ENCODE measurements at regions not wholly inside any gene's neighbourhood (a gene's known extent, or its start where the extent isn't known, plus 50 kb on each side); places are given as distances from the start of the nearest gene placed in this dataset.
"Not testable (repeated sequence)": the region's sequence is repeated elsewhere in the genome, so short reads cannot be mapped to it uniquely, and the experiment has no call there.

DNA sequence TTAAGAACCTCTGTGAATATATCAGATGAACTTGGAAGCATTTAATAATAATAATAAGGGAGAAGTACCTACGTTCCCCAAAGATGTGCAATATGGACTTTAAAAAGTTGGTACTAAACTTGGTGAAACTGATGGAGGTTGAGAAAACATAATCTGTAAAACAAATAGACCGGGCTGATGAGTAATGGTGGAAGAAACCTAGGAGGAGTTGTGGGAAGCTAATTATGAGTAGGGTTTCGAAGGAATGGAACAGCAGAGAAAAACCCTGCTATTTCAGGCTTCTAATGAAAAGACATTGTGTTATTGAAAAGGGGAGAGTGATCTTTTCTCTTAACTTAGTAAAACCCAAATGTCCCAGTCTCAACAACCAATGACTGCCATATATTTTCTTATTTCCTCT lies 229.3 kb downstream of the PCSK1 start:
- no peak for DNase-seq (ENCODE audit: low spot score)

GRCh38 chr5:96201503-96201902 lies 231.5 kb downstream of the PCSK1 start:
- DNase-seq (ENCODE audit: low spot score) = no peak

DNA sequence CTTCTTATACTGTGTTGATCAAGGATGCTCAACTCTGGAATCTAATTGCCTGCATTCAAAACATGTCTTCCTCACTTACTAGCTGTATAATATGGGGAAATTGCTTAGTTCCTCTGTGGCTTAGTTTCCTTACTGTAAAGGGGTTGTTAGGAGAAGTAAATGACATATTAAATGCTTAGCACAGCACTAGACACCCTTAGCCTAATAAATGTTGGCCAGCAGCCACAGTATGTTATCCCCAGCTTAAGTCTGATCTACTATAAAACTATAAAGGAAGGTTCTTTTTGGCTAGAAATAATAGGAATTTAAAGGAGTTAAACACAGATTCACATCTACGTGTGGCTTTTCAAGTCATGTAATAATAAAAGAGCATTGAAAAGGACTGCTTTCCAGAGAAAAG lies 232.4 kb downstream of the PCSK1 start:
- no peak for DNase-seq (ENCODE audit: low spot score)

- DNase-seq (ENCODE audit: low spot score) = no peak
Observed at GRCh38 chr5:96199713-96200183, 233.3 kb downstream of the PCSK1 start.

DNA sequence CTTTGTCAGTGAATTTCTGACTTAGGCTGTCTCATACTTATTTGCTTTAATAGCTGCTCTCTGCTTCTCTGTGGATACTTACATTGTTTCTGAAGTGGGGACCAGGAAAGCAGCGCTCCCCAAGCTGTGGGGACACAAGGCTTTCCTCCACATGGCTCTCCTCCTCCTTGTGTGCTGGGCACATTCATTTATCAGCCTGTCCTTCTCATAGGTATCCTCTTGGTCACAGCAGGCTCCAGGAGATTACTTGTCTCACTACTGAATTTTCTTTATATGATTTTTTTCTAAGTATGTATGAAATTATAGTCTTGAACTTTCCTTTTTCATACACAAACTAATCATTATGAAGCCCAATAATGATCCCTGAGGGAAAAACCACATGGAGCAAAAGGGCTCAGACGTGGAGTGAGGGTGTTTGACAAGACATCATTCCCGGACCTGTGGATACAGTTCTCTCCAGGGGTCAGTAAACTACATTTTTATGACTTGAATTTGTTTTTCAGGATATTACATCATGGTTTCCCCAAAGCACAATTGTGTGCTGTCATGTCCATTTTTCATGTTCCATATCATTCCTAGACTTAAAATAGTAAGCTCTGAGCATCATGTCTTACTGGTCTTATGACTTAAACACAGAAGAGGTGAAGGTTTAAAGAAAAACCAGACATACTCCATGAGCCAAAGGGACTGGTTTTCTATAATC lies 234.5 kb downstream of the PCSK1 start:
- no peak for DNase-seq (ENCODE audit: low spot score)

GRCh38 chr5:96197767-96198166 lies 235.3 kb downstream of the PCSK1 start:
- not testable (repeated sequence) for DNase-seq (ENCODE audit: low spot score)

GRCh38 chr5:96197347-96197746 lies 235.7 kb upstream of the ELL2 start:
- DNase-seq (ENCODE audit: low spot score) = no peak

- DNase-seq (ENCODE audit: low spot score) = no peak
Observed at GRCh38 chr5:96196890-96197289, 235.2 kb upstream of the ELL2 start.

GRCh38 chr5:96196407-96196806 lies 234.8 kb upstream of the ELL2 start:
- no peak for DNase-seq (ENCODE audit: low spot score)

DNA sequence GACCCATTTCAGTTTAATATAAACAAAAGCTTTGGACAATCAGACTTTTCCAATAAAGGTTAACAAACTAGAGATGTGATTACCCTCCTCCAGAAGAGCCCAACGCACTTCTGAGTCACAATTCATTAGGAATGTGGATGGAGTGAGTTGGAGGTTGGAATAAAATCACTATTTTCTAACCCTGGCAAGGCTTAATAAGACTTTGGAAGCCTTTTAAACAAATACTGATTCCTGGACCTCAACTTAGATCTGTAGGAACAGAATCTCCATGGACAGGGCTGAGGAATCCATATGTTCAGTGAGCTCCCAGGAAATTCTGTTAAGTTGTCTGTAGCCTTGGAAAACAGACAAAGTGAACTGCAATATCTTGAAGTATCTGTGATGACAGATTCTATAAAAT lies 233.5 kb upstream of the ELL2 start:
- DNase-seq (ENCODE audit: low spot score) = no peak

DNA sequence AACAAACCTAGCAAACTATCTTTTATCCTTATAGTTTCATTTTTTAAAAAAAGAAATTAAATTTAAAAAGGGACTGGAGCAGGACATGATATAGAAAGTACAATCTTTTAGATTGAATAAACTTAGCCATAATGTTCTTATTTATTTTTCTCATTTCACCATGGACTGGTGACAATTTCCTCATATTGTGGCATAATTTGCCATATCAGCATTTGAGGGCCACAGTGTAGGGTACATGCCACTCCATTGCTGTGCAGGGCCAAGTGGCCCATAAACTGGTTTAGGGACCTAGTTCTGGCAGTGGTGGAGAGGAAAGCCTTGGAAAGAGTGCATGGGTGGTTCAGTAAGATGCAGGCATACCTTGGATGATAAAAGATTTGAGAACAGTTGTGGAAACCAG lies 232.9 kb upstream of the ELL2 start:
- no peak for DNase-seq (ENCODE audit: low spot score)

GRCh38 chr5:96193946-96194345 lies 232.3 kb upstream of the ELL2 start:
- DNase-seq (ENCODE audit: low spot score) = no peak

DNA sequence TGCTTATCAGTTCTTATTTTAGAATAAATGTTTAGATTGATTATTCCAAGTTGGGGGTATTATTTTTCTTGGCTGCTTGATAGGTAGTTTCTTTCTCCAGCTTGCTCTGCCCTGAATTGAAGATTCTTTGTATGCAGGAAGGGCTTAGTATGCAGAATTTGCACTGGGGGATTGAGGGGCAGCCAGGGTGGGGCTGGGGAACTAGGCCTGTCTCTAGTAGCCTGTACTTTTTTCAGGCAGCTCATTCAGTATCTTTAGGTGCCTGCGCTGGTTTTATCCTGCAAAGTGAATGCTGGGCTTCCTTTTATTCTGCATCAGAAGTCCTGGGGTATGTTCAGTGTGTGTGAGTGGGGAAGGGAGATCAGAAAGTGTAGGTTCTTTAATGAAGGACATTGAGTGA lies 228.3 kb upstream of the ELL2 start:
- no peak for DNase-seq (ENCODE audit: low spot score)

DNA sequence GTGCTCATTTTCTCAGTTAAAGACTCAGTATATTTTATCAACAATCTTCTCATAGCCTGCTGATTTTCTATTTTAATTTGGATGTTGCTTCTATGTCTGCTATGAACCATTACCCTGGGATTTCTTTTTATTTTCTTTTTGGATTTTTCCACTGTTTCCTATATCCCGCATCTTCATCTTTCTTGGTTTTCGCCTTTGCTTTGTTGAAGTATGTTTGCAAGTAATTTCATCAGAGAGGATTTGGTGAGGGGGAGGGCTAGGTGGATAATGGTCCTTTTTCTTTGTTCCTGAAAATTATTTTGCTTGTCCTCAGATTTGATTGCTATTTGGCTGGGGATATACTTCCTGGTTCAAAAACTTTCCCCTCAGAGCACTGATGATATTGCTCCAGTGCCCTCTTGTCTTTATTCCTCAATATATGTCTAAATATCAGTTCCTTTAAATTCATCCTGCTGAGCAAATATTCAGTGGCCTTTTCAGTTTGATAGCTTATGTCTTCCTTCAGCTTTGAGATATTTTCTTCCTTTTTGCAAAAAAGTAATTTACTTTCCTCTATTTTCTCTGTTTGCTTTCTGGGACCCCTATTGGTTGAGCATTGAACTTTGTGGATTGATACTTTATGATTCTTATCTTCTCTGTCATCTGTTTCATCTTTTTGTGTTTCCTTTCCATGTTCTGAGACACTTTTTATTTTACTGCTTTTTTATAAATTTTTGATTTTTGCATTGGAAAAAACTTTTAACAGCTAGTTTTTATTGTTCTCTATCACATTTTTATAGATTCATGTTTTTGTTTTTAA lies 227.6 kb upstream of the ELL2 start:
- DNase-seq (ENCODE audit: low spot score) = no peak

DNA sequence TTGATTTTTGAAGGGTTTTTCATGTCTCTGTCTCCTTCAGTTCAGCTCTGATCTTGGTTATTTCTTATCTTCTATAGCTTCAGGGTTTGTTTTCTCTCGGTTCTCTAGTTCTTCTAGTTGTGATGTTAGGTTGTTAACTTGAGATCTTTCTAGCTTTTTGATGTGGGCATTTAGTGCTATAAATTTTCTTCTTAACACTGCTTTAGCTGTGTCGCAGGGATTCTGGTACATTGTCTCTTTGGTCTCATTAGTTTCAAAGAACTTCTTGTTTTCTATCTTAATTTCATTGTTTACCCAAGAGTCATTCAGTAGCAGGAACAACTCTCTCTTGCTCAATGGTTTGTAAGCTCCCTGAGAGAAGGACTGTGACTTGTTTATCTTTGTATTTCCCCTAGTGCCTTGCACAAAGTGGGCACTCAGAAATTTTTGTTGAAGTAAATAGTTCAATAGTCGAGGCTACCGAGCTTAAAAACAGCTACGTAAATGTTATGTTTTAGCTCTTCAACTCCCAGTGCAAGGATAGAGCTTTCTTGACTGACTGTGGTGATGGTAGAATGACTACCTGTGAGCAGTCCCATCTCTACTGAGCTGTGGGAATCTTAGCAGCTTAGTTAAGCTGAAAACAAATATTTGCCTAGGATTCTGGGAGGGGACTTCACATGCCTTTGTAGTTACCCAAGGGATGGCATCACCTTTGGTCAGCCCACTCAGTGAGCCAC lies 225.8 kb upstream of the ELL2 start:
- no peak for DNase-seq (ENCODE audit: low spot score)

GRCh38 chr5:96184510-96184909 lies 222.9 kb upstream of the ELL2 start:
- not testable (repeated sequence) for DNase-seq (ENCODE audit: low spot score)

DNA sequence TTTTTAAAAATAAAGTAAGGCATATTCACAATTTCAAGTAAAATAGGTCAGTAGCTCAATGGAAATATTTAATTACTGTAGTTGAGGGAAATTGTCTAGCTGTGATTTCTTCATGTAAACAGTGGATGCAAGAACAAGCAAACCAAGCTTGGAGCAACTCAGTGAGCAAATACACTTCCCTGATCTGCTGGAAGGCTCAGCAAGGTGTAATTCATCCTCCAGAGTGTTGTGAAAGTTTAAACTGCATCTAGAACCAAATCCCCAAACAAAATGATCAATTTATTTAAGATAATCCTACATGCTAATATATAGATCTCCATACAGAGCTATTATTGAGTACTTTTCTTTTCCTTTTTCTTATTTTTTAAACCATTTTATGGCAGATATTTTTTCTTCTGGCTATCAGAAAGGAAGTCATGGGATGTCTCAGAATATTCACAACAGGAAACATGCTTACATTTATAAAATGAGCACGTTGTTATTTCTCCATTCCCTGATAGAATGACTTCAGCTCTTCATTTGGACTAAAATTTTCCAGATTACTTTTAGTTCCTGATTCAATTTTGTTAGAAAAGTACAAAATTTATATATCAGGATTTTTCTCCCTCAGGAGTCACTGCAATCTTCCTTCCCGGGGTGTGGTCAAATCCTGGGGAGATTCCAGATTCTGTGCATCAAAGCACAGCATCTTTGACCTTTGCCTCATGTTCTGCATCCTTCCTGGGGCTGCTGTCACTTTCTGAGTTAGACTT lies 219.2 kb upstream of the ELL2 start:
- DNase-seq (ENCODE audit: low spot score) = no peak

- DNase-seq (ENCODE audit: low spot score) = no peak
Observed at GRCh38 chr5:96177303-96177869, 215.7 kb upstream of the ELL2 start.

- DNase-seq (ENCODE audit: low spot score) = no peak
Observed at GRCh38 chr5:96176022-96176421, 214.4 kb upstream of the ELL2 start.

- DNase-seq (ENCODE audit: low spot score) = no peak
Observed at GRCh38 chr5:96175090-96175489, 213.4 kb upstream of the ELL2 start.

- DNase-seq (ENCODE audit: low spot score) = no peak
Observed at GRCh38 chr5:96173366-96173765, 211.7 kb upstream of the ELL2 start.

DNA sequence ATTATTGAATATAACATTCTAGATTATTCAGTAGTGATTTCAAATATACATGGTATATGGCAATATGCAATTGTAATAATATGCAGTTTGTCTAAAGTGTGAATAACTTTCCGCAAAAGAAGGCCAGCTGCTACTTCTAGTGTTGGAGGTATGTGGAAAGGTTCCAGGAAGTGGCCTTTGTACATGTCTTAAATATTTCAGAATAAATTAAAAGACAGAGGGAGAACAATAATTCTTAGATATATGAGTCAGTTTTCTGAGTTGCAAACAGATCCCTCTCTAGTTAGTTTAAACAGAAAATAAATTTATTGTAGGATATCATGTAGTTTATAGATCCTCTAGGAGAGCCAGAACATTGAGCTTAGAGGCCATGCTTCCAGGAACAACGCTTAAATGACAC lies 210.8 kb upstream of the ELL2 start:
- DNase-seq (ENCODE audit: low spot score) = no peak

All from CD4-positive, alpha-beta T cell treated with Interleukin-15 for 4 hours (primary cell).